ENCODE measurements at regions not wholly inside any gene's neighbourhood (a gene's known extent, or its start where the extent isn't known, plus 50 kb on each side); places are given as distances from the start of the nearest gene placed in this dataset.
"Not testable (repeated sequence)": the region's sequence is repeated elsewhere in the genome, so short reads cannot be mapped to it uniquely, and the experiment has no call there.

DNA sequence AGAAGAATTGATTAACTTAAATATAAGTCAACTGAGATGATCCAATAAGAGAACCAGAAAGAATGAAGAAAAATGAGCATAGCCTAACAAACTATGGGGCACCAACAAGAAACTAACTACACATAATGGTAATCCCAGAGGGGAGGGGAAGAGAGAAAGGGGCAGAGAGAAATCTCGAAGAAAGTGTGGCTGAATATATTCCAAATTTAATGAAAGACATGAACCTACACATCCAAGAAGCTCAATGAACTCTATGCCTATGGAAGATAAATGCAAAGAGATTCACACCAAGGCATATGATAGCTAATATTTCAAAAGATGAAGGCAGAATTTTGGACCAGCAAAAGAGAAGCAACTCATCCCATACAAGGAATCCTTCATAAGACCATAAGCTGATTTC, 649.2 kb downstream of the ZEB2 start:
- no peak for DNase-seq

DNA sequence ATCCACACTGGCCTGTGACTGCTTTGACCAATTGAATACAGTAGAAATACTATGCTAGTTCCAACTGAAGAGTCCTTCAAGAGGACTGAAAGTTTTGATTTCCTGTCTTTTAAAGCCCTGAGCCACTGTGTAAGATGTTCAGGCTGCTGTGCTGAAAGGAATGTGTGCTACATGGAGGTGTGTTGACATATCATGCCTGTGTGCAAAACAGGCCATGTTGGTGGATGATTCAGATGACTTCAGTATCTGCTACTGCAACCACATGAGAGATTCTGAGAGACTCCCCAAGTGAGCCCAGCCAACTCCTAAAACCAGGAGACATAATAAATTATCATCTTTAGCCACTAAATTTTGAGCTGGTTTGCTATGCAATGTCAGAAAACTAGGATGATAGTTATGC, 662.9 kb downstream of the ZEB2 start:
- no peak for DNase-seq

DNA sequence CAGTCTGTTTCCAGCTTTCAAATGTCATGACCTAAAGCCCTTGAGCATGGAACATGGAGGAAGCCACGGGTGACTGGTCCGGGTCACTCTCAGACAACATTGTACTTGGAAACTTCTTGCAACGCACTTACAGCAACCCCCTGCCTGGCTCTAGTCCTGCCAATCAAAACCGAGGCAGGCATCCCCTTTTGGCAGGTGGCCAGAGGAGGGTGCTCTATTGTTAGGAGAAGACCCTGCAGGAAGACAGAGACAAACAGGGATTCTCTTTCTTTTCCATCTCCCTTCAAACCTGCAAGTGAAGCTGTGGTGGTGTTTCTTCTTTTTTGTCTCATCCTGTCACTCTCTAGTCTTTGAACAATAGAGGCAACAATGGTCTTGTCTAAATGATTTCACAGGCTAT, 667.2 kb downstream of the ZEB2 start:
- DNase-seq, result no peak

DNA sequence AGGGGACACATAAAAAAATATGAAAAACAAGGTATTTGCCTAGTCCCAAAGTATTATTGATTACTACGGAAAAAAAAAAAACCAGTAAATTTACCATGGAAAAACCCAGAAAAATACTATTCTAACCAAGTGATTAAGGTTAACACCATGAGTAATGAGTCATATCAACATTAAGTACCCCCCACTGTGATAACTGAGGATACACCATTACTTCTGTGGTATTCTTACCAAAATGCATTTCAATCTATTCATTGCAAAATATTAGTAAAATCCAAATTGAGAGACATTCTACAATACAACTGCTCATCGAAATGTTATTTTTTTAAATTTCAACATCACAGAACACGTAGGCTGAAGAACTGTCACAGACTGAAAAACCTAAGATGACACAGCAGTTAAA, 669.8 kb downstream of the ZEB2 start:
- DNase-seq, result no peak

DNA sequence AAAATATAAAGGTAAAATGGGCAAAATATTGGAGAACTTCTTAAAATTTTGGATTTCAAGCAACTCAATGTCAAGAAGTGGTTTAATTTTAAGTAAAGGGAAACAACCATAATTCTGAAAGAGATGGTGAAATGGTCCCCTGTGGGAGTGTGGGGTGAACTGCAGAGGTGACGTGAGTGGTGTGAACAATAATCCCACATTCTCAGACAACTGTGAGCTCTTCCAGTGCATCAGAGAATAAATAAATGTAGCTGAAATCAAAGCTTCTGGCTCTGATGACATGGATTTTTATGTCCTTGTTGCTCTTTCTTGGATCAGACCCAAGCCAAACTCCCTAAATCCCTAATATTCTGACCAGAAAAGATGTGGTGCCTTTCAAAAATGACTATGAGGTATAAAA, 672.7 kb downstream of the ZEB2 start:
- no peak for DNase-seq

DNA sequence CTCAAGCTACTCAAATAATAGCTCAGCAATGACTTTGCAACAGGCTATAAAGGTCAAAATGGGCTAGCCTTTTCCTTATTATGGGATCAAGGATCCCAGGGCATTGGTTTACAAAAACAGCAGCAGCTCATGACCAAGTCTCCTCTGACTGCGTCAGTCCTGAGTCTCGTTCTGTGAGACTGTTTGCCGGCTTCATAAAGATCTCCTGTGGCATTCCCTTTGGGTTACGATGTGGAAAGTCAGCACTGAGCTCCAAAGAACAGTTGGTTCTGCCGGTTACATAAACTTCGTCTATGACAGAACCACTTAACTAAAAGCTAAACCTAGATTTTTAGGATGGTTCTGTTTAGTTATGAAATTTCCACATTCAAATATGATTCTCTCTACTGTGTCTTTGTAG, 674.9 kb downstream of the ZEB2 start:
- DNase-seq, result no peak

DNA sequence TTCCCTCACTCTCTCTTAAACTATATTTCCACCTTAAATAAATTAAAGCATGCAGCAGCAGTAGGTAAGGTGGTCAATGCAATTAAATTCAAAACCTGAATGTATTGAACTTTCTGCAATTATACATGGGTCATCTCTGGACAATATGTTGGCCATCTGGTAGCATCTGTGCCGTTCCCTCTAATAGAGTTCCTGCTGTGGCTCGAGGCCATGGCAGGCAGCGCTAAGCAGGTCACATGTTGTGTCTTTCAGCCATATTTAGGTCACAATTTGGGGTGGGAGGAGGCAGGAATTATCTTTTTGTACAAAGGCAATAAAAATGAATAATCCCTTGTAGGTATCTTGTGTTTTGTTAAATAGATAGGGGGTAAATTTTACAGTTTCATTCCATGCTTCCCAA, 676.2 kb downstream of the ZEB2 start:
- no peak for DNase-seq

DNA sequence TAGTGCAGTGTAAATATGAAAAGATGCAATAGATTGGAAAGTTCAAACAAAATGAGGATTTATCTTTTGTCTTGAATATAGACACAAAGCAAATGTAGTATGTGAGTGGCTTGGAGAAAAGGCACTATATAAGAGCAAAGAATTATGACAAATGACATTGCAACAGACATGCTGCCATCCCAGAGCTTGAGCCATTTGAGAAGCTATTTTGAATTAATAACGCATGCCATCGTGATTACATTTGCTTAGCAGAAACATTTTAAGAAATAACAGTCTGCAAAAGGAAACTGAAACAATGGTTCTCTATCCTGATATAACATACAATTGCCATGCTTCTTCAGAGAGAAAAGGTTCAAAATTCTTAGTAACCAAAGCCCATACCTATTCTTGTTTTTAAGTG, 677.1 kb downstream of the ZEB2 start:
- DNase-seq, result no peak

DNA sequence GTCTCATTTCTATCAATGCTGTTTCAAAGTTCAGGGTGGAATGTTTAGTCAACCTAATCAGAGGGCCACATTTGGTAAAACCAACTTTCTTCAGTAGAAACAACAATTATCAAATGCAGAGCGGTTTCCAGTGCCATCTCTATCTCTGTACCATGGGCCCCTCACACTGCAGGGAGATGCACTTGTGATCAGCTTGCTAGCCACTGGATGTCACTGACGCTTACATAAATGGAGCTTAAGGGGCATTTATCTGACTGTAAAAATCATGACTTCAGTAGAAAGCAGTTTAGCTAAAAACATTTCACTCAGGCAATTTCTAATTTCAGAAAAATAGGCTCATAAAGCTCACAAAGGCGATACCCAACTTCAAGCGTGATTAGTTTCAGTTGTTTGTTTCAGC, 678.0 kb downstream of the ZEB2 start:
- no peak for DNase-seq

DNA sequence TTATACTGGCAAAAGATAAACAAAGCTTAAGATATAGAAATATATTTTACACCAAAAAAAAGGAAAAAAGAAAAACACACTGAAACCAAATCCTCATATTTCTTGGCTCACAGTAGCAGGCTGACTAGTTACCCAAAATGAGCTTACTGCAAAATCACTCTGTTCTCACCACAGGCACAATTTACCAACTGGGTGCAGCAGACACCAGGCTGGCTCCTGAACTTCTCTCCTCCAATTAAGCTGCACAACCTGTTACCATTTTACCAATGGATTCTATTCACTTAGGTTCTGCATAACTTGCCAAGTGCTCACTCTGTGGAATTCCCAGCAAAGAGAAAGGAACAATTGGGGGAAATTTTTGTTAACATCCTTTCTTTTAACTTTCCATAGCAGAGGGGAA, 679.3 kb downstream of the ZEB2 start:
- no peak for DNase-seq

DNA sequence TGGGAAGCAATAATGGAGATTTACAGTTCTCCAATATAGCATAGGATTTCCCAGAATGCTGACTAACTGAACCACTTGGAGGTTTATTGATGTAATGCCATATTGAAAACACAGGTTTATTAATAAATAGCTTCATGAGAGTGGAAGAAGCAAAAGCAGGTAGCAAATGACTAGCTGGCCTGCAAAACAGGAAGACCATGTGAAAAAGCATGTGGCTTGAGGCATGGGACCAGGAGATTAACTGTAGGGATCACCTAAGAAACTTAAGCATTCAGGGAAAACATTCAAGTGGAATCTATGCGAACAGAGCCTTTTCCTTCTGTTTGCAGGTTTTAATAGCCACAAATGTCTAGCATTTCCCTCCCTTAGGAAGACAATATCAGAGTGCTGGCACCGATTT, 679.7 kb downstream of the ZEB2 start:
- DNase-seq, result no peak

DNA sequence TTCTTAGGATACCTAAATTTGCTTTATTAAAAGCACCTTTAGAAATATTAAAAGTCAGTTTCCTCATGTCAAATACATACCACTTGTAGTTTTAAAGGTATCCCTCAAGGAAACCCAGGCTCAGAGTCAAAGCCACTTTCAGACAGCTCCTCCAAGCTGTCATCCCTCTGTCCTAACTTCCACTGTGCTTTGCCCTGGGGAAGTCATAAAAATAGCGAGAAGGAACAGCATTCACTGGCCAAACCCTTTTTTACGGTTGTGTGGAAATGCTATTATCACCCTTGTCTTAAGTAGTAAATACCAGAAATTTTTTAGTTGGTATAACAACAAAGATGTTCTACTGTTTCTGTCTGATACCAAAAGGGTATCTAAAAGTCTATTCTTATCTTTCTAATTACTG, 680.5 kb downstream of the ZEB2 start:
- DNase-seq, result no peak

DNA sequence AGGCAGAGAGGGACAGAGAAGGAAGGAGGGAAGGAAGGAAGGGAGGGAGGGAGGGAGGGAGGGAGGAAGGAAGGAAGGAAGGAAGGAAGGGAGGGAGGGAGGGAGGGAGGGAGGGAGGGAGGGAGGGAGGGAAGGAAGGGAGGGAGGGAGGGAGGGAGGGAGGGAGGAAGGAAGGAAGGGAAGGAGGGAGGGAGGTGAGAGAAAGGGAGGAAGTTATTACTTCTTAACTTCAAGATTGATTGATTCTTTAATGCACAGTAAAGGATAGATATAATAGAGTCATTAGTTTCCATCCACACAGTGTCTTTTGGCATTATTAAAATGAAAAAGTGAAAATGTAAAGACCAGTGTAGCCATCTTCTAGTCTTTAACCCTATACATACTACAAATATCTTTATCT, 682.9 kb downstream of the ZEB2 start:
- not testable (repeated sequence) for DNase-seq

DNA sequence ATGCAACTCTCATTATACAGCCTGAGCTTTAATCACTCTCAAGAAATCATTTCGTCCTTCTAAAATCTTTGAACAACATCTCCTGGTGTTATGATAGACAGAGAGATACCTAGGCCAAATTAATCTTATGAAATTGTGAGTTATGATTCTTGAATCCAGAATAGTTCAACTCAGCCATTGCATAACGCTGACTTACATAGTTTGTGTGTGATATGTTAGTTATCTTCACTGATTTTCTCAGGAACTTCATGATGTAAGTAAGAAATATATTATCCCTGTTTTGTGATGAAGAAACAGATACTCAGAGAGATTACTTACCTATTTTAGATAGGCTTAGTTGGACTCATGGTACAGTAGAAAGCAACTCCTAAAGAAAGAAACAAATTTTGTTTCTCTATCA, 684.4 kb downstream of the ZEB2 start:
- DNase-seq, result no peak

DNA sequence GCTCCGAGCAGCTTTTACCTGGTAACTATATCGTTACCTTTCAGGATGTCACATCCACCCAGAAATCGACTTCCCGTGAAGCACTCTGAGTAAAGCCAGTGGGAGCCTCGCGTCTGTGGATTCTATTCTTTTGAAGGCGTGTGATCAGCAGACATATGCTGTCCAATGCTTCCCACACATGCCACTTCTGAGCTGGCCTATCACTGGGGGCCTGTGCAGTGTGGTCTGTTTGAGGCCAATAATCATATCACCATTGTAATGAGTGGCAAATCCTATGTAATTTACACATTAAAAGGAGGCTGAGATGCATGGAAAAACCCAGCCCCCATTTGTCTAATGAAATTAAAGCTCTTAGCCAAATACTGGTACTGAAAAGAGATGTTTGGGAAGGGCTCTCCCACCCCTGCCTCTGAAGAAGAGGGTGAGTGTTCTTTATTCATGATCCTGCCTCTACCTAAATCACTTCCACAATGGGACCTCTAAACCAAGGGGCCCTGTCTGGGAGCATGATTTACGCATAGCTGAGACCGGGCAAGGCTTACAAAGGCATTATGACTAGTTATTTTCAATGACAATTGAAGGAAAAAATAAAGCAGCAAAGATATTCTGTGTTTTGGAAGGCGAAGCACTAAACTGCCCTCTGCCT, 686.8 kb downstream of the ZEB2 start:
- no peak for DNase-seq

DNA sequence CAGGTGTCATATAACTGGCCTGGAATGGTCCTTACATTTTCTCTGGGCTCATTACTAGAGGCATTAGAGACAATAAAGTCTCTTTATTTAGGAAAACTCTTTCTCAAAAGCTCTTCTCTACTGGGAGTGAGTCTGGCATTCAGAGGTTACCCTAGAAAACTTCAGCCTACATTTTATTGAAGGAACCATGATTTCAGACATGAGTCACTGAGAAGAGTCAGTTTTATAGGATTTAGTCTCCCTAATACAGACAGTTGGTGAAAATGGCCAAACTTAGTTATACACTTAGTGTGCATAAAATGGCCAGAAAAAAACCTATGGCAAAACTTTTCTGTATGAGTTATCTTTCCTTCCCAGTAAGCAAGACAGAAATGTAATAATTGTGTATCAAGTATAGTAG, 689.4 kb downstream of the ZEB2 start:
- no peak for DNase-seq

DNA sequence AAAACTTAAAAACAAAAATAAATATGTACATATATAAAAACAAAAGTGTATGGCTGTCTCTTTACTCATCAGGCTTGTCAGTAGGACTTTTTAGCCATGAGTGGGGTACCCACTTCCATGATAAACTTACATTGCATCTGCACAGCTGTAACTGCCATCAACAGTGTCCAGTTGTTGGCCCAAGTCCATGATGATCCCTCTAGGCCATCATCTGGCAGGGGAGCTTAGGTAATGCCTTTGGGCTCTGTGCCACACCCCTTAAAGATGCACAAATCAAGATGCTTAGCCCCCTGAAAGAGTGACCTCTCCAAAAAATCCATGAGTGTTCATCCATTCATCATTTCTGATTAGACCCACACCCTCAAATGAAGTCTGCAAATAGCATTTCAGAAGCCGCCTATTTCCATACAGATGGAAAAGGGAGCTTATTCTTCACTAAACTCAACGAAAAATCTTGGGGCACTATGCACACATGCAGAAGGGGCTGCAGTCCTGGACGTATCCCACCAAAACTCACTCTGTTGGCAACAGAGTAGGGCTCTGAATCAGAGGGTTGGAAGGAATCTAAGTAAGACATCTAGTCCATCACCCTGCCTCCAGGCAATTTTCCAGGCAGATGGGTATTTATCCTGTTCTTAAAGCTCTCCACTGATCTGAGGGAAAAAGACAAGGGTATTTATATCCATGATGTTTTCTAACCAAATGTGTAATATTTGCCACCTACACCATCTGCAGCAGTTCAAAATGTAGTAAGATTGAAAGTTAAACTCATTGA, 691.0 kb downstream of the ZEB2 start:
- DNase-seq, result no peak

DNA sequence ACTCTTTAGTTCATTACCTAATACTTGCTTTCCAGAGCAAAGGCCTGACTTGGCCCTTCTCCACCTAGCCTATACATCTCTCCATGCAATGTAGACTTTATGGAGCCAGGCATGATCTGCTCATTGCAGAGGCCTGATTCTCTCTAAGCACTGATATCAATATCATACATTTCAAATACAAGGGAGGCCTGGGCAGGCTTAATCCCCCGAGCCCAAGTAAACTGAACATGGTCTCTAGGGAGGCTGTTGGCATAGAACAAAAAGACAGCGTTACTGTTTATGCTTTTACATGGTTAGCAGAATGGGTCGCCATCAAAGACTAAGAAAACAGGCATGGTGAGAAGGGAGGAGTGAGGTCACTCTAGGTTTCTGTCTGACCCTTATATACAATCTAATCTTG, 695.1 kb downstream of the ZEB2 start:
- no peak for DNase-seq

DNA sequence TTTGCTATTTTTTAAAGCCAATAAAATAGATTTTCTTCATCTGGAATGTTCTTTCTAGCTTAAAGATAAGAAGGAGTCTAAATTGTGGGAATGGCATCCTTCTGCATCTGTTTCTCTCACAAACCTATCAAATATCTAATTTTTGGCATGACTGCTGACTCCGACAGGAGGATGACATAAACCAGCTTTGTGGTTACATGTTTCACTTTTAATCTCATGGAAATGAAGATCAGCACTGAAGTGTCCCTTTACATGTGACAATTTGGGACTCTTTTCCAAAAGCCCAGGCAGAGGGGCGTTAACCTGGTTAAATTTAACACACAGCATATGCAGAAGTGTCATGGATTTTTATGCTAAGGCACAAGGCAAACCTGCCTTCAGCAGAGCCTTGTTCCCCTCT, 694.7 kb downstream of the ARHGAP15 start:
- no peak for DNase-seq

DNA sequence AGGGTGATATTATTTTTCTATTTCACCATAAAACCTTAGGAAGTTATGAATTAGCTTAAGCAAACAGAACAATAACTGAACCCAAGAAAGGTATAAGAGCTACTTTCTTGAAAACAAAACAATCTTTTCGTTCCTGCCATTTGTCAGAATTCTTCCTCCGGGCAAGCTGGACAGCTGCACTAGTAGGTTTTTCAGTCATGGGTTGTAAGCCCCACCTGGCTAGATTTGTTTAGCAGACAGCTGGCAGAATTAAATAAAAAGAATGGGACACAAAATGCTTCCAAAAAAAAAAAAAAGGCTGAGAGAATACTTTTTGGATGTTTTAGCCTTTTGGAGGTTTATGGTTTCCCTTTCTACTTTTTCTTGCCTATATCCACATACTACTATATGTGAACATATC, 694.1 kb downstream of the ARHGAP15 start:
- no peak for DNase-seq

DNA sequence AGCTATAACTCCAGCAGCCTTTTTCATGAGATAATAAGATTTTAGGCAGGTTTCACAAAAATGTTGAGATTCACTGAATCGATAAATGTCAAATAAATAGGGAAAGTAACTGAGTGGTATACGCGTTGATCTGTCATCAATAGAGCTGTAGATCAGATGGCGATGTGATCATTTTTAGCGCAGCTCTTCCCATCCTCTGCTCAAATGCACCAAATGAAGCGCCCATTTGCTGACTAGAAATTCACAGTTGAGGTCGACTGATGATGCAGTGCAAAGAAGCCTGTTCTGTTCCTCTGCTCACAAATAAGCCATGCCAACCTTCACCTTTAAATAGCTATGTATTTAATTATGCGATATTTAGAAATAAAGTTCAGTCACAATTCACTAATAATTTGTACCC, 693.5 kb downstream of the ARHGAP15 start:
- no peak for DNase-seq

DNA sequence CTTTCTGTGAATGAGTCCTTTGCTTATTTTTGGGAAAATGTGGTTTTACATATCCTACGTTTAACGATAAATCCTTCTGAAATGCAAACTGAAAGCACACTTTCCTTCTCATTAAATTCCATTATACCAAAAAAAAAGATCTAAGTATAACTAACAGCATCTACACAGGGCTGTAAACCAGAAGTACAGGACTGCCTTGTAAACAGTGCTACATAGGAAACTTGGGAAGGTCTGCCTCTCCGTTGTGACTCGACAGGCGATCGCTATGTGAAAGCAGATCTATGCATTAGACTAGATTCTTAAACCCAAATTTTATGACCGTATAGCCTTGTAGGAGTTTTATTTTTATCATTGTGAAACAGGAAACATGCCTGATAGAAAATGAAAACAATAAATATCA, 690.5 kb downstream of the ARHGAP15 start:
- no peak for DNase-seq

DNA sequence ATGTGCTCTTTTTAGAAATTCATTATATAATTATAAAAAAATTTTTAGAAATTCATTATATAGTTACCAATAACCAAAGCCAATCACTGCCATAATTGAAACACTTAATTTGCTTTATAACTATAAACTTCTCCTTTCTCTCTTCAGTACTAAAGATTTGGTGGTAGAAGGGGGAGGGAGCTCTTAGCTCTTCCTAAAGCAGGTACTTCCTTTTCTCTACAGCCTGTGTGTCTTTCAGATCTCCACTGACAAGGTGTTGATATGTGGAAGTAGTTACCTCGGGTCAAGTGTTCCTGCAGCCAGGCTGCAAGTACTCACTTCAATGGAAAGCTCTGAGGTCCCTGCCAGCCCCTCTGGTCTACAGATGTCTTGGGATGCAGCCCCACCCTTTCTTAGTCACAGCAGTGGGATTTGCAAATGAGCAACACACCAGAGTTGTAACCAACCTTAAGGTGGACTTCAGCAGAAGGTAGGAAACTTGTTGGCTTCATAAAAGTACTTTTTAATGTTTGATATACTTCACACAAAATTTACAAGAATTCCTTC, 690.0 kb downstream of the ARHGAP15 start:
- DNase-seq, result no peak
